H9 (cell line): ENCODE measurements at regions not wholly inside any gene's neighbourhood (a gene's known extent, or its start where the extent isn't known, plus 50 kb on each side); places are given as distances from the start of the nearest gene placed in this dataset.

ENCODE experiments used
- DNase-seq: peaks from one replicate; pipeline ENCODE4 v3.0.0-alpha.2; 2017
- H2AFZ ChIP-seq: one replicate; pipeline ENCODE4 v1.6.1; 2013; ENCODE audit warnings: mild to moderate bottlenecking, low read length, control low read depth, moderate library complexity
- H2AK5ac ChIP-seq: 2 replicates; pipeline ENCODE4 v1.6.1; 2013; ENCODE audit warnings: low read length, control low read depth, mixed read lengths; ENCODE audit not compliant: insufficient read length
- H2BK120ac ChIP-seq: one replicate; pipeline ENCODE4 v1.6.1; 2013; ENCODE audit warnings: low read depth, mild to moderate bottlenecking, low read length, control low read depth, inconsistent platforms; ENCODE audit not compliant: poor library complexity, severe bottlenecking
- H2BK12ac ChIP-seq: 2 replicates; pipeline ENCODE4 v1.6.1; 2013; ENCODE audit warnings: low read length, control low read depth, mixed read lengths, low read depth; ENCODE audit not compliant: insufficient read length
- H2BK15ac ChIP-seq: 2 replicates; pipeline ENCODE4 v1.6.1; 2013; ENCODE audit warnings: low read depth, low read length, control low read depth
- H2BK20ac ChIP-seq: one replicate; pipeline ENCODE4 v1.6.1; 2013; ENCODE audit warnings: low read depth, mild to moderate bottlenecking, low read length, control low read depth, inconsistent platforms; ENCODE audit not compliant: poor library complexity, severe bottlenecking
- H2BK5ac ChIP-seq: 2 replicates; pipeline ENCODE4 v1.6.1; 2013; ENCODE audit warnings: low read length, control low read depth, mixed read lengths; ENCODE audit not compliant: insufficient read length
- H3K14ac ChIP-seq: 2 replicates; pipeline ENCODE4 v1.6.1; 2013; ENCODE audit warnings: low read length, control low read depth; ENCODE audit not compliant: insufficient read depth
- H3K18ac ChIP-seq: 2 replicates; pipeline ENCODE4 v1.6.1; 2013; ENCODE audit warnings: low read depth, mild to moderate bottlenecking, mixed read lengths, low read length, control low read depth; ENCODE audit not compliant: insufficient read length
- H3K23ac ChIP-seq: 2 replicates; pipeline ENCODE4 v1.6.1; 2013; ENCODE audit warnings: low read length, control low read depth, mixed read lengths, low read depth; ENCODE audit not compliant: insufficient read length
- H3K23me2 ChIP-seq: 2 replicates; pipeline ENCODE4 v1.6.1; 2013; ENCODE audit warnings: low read depth, mild to moderate bottlenecking, mixed read lengths, low read length, control low read depth; ENCODE audit not compliant: insufficient read length, poor library complexity, severe bottlenecking
- H3K27ac ChIP-seq: 2 replicates; pipeline ENCODE4 v1.5.1; 2013; ENCODE audit warnings: low read length, control low read depth, mixed read lengths, low read depth; ENCODE audit not compliant: insufficient read length
- H3K27me3 ChIP-seq: 2 replicates; pipeline ENCODE4 v1.6.1; 2013; ENCODE audit warnings: low read length, control low read depth, inconsistent platforms; ENCODE audit not compliant: insufficient read depth
- H3K4ac ChIP-seq: 2 replicates; pipeline ENCODE4 v1.6.1; 2013; ENCODE audit warnings: low read depth, mild to moderate bottlenecking, control low read depth, inconsistent platforms, low read length, moderate library complexity
- H3K4me1 ChIP-seq: 2 replicates; pipeline ENCODE4 v1.6.1; 2013; ENCODE audit warnings: low read length, control low read depth, inconsistent platforms; ENCODE audit not compliant: insufficient read depth
- H3K4me2 ChIP-seq: 2 replicates; pipeline ENCODE4 v1.6.1; 2013; ENCODE audit warnings: low read length, control low read depth, mixed read lengths; ENCODE audit not compliant: insufficient read length, insufficient read depth
- H3K56ac ChIP-seq: 2 replicates; pipeline ENCODE4 v1.6.1; 2013; ENCODE audit warnings: low read depth, mild to moderate bottlenecking, mixed read lengths, low read length, control low read depth; ENCODE audit not compliant: insufficient read length
- H3K79me1 ChIP-seq: 2 replicates; pipeline ENCODE4 v1.6.1; 2013; ENCODE audit warnings: low read depth, mild to moderate bottlenecking, moderate library complexity, low read length, control low read depth, inconsistent platforms; ENCODE audit not compliant: insufficient read depth, poor library complexity, severe bottlenecking
- H3K79me2 ChIP-seq: 2 replicates; pipeline ENCODE4 v1.6.1; 2013; ENCODE audit warnings: low read length, control low read depth, inconsistent platforms; ENCODE audit not compliant: insufficient read depth
- H3K9ac ChIP-seq: 2 replicates; pipeline ENCODE4 v1.6.1; 2013; ENCODE audit warnings: low read length, control low read depth, mixed read lengths; ENCODE audit not compliant: insufficient read length; ENCODE audit errors: extremely low read depth
- H3K9me3 ChIP-seq: one replicate; pipeline ENCODE4 v1.6.1; 2013; ENCODE audit warnings: low read depth, low read length, inconsistent platforms; ENCODE audit not compliant: control insufficient read depth
- H3T11ph ChIP-seq: one replicate; pipeline ENCODE4 v1.6.1; 2013; ENCODE audit warnings: mild to moderate bottlenecking, low read length, control low read depth, inconsistent platforms
- H4K20me1 ChIP-seq: one replicate; pipeline ENCODE4 v1.6.1; 2013; ENCODE audit not compliant: control insufficient read depth, insufficient read length, insufficient read depth
- H4K5ac ChIP-seq: 2 replicates; pipeline ENCODE4 v1.6.1; 2013; ENCODE audit warnings: low read depth, mild to moderate bottlenecking, mixed read lengths, low read length, control low read depth; ENCODE audit not compliant: insufficient read length
- H4K8ac ChIP-seq: replicated peaks from 2 replicates; pipeline ENCODE4 v1.6.1; 2013; ENCODE audit warnings: low read length, control low read depth, mixed read lengths, low read depth; ENCODE audit not compliant: insufficient read length
- H4K91ac ChIP-seq: 2 replicates; pipeline ENCODE4 v1.6.1; 2013; ENCODE audit warnings: low read depth, mild to moderate bottlenecking, moderate library complexity, mixed read lengths, low read length, control low read depth; ENCODE audit not compliant: insufficient read length
- H3K27ac Mint-ChIP-seq, 3 experiments: 2 replicates in 2 of 3; 3 replicates in 1 of 3; pipeline ENCODE4 v1.8.0; 2020 to 2021; ENCODE audit warnings: mixed read lengths in 3 of 3, mild to moderate bottlenecking in 1 of 3, moderate library complexity in 1 of 3
- H3K27me3 Mint-ChIP-seq: 2 replicates; pipeline ENCODE4 v1.8.0; 2021; ENCODE audit warnings: low read depth, mild to moderate bottlenecking, moderate library complexity, mixed read lengths
- H3K36me3 Mint-ChIP-seq, 3 experiments: 2 replicates in 2 of 3; 3 replicates in 1 of 3; pipeline ENCODE4 v1.8.0; 2020 to 2021; ENCODE audit warnings: low read depth in 3 of 3, mixed read lengths in 3 of 3; ENCODE audit not compliant: insufficient read depth in 1 of 3
- H3K4me1 Mint-ChIP-seq, 2 experiments: 2 replicates each; pipeline ENCODE4 v1.8.0; 2020; ENCODE audit warnings: mixed read lengths in 2 of 2
- H3K4me3 Mint-ChIP-seq, 2 experiments: 2 replicates in 1 of 2; 3 replicates in 1 of 2; pipeline ENCODE4 v1.8.0; 2020 to 2021; ENCODE audit warnings: mild to moderate bottlenecking in 2 of 2, mixed read lengths in 2 of 2, moderate library complexity in 1 of 2
- H3K9me3 Mint-ChIP-seq, 2 experiments: 2 replicates in 1 of 2; 3 replicates in 1 of 2; pipeline ENCODE4 v1.8.0; 2020; ENCODE audit warnings: mild to moderate bottlenecking in 2 of 2, mixed read lengths in 2 of 2, moderate library complexity in 1 of 2
- CTCF ChIP-seq: fragments of 200-600 bp; sonication (generic); conservative IDR thresholded peaks from 3 replicates; pipeline ENCODE4 v1.8.0; 2021; ENCODE audit warnings: antibody characterized with exemption, mild to moderate bottlenecking
- WGBS: extraction: QIAGEN DNeasy Blood & Tissue Kit; methylation state at CpG from one replicate; pipeline ENCODE4 v1.1.7; 2013; ENCODE audit warnings: missing lambda C conversion rate, low lambda C conversion rate, mixed read lengths; ENCODE audit not compliant: insufficient read length; ENCODE audit errors: extremely low coverage; 5-methylcytosine and 5-hydroxymethylcytosine counted together

GRCh38 chr5:126168785-126169184 lies 254.4 kb upstream of the GRAMD2B start:
- Histone ChIP-seq H3K18ac (no peak overlapping the region), H3K4ac (no peak overlapping the region), H2BK15ac (no peak overlapping the region), H3K23ac (no peak overlapping the region), H4K8ac (no peak overlapping the region), H3K14ac (no peak overlapping the region), H3K4me1 (no peaks in the 10 kb centered on the region), H2BK120ac (no peak overlapping the region), H3K27ac (no peak overlapping the region), H4K20me1 (no peaks in the 10 kb centered on the region), H3K4me2 (no peak overlapping the region), H3T11ph (no peak overlapping the region), H3K9ac (no peak overlapping the region), H2BK5ac (no peak overlapping the region), H3K23me2 (no peaks in the 10 kb centered on the region), H2AFZ (no peak overlapping the region), H3K79me2 (no peaks in the 10 kb centered on the region), H3K56ac (no peak overlapping the region), H3K27me3 (no peaks in the 10 kb centered on the region), H3K79me1 (no peaks in the 10 kb centered on the region), H2BK12ac (no peak overlapping the region), H3K9me3 (no peaks in the 10 kb centered on the region), H4K5ac (no peak overlapping the region), H4K91ac (no peak overlapping the region), H2BK20ac (no peak overlapping the region), H2AK5ac (no peak overlapping the region)
- no CpG with 5 or more reads among the region's 1 CpG for WGBS
- Mint-ChIP-seq H3K9me3 (peaks cover 15 to 20% of the 10 kb centered on the region in 2 experiments), H3K27me3 (no peaks in the 10 kb centered on the region), H3K36me3 (peaks cover 0 to 26% (median 10%) of the 10 kb centered on the region in 3 experiments; a peak in 4 of 7 replicates), H3K27ac (no peak overlapping the region; a peak in 1 of 7 replicates), H3K4me1 (0 out of 4 replicates have a peak, but pooled peaks cover 0 to 2% of the 10 kb centered on the region in 2 experiments), H3K4me3 (no peak overlapping the region)
- no peak for DNase-seq
- TF ChIP-seq CTCF: no peak
